Lower lobe of right lung (tissue), 2 donors: ENCODE measurements at regions not wholly inside any gene's neighbourhood (a gene's known extent, or its start where the extent isn't known, plus 50 kb on each side); places are given as distances from the start of the nearest gene placed in this dataset.

Source experiments
- ATAC-seq, 2 donors: fragments of 200-7000 bp; cut with Tn5 transposase; one replicate each; pipeline ENCODE4 v1.9.1; 2020 to 2022; ENCODE audit warnings: mild to moderate bottlenecking in 2 of 2, moderate library complexity in 2 of 2
- DNase-seq: peaks from one replicate; pipeline ENCODE4 v3.0.0-alpha.2; 2020
- H3K27ac ChIP-seq: fragments of 200-600 bp; one replicate; pipeline ENCODE4 v1.8.0; 2022
- H3K27me3 ChIP-seq: fragments of 200-600 bp; one replicate; pipeline ENCODE4 v1.8.0; 2022; ENCODE audit warnings: low read depth
- H3K36me3 ChIP-seq: fragments of 200-600 bp; one replicate; pipeline ENCODE4 v1.8.0; 2022; ENCODE audit warnings: mild to moderate bottlenecking
- H3K4me1 ChIP-seq: fragments of 200-600 bp; one replicate; pipeline ENCODE4 v1.8.0; 2022
- H3K4me3 ChIP-seq: fragments of 200-600 bp; one replicate; pipeline ENCODE4 v1.8.0; 2022; ENCODE audit warnings: mild to moderate bottlenecking
- H3K9me3 ChIP-seq: fragments of 200-600 bp; one replicate; pipeline ENCODE4 v1.8.0; 2022
- CTCF ChIP-seq: fragments of 200-600 bp; IDR thresholded peaks from one replicate; pipeline ENCODE4 v1.8.0; 2022; ENCODE audit warnings: antibody characterized with exemption, mild to moderate bottlenecking
- intact Hi-C: fragments of 100-400 bp; cut with DNase I; formaldehyde crosslinking; loops from one replicate; pipeline ENCODE4 v1.11.0; 2022
- donor health status: DM: no; HTN: yes; CAD: no; lungs with severe emphysema.

GRCh38 chr13:100940658-100941057 is 266.1 kb upstream of the TMTC4 start:
- no peak for ATAC-seq
- Histone ChIP-seq H3K27ac (no peak overlapping the region), H3K4me1 (no peaks in the 10 kb centered on the region), H3K9me3 (no peaks in the 10 kb centered on the region), H3K27me3 (no peaks in the 10 kb centered on the region), H3K36me3 (no peaks in the 10 kb centered on the region), H3K4me3 (no peak overlapping the region)
- TF ChIP-seq CTCF: no peak
- DNase-seq: no peak
- intact Hi-C loops: no loop called here

- no peak for TF ChIP-seq CTCF
- ATAC-seq: no peak
- Histone ChIP-seq H3K27me3 (no peaks in the 10 kb centered on the region), H3K4me1 (no peaks in the 10 kb centered on the region), H3K9me3 (no peaks in the 10 kb centered on the region), H3K36me3 (no peaks in the 10 kb centered on the region), H3K27ac (no peak overlapping the region), H3K4me3 (no peak overlapping the region)
- no peak for DNase-seq
- intact Hi-C loops: no loop called here
These were observed 259.2 kb upstream of the TMTC4 start for GRCh38 chr13:100933841-100934240.

GRCh38 chr13:100922599-100922998 is 248.0 kb upstream of the TMTC4 start:
- no peaks in the 10 kb centered on the region for H3K36me3 ChIP-seq
- DNase-seq (no peak), ATAC-seq (no peak)
- peaks cover 4% of the 10 kb centered on the region for H3K27me3 ChIP-seq
- intact Hi-C loops: no loop called here
- no peaks in the 10 kb centered on the region for H3K9me3 ChIP-seq
- H3K4me3 ChIP-seq: no peak overlapping the region
- TF ChIP-seq CTCF: no peak
- H3K4me1 ChIP-seq: no peaks in the 10 kb centered on the region
- no peak overlapping the region for H3K27ac ChIP-seq

- Histone ChIP-seq H3K9me3 (no peaks in the 10 kb centered on the region), H3K27ac (no peak overlapping the region), H3K27me3 (peaks cover 4% of the 10 kb centered on the region), H3K36me3 (no peaks in the 10 kb centered on the region), H3K4me1 (no peaks in the 10 kb centered on the region), H3K4me3 (no peak overlapping the region)
- no peak for ATAC-seq
- intact Hi-C loops: no loop called here
- no peak for DNase-seq
- no peak for TF ChIP-seq CTCF
These were observed 246.5 kb upstream of the TMTC4 start for GRCh38 chr13:100921139-100921538.

GRCh38 chr13:100917011-100917410 is 242.4 kb upstream of the TMTC4 start:
- DNase-seq (no peak), ATAC-seq (no peak)
- Histone ChIP-seq H3K4me1 (no peaks in the 10 kb centered on the region), H3K9me3 (no peaks in the 10 kb centered on the region), H3K27me3 (no peaks in the 10 kb centered on the region), H3K4me3 (no peak overlapping the region), H3K36me3 (no peaks in the 10 kb centered on the region), H3K27ac (no peak overlapping the region)
- TF ChIP-seq CTCF: no peak
- intact Hi-C loops: no loop called here

- Histone ChIP-seq H3K36me3 (no peaks in the 10 kb centered on the region), H3K9me3 (no peaks in the 10 kb centered on the region), H3K27me3 (no peaks in the 10 kb centered on the region), H3K4me3 (no peak overlapping the region), H3K4me1 (no peaks in the 10 kb centered on the region), H3K27ac (no peak overlapping the region)
- DNase-seq: no peak
- no peak for ATAC-seq
- TF ChIP-seq CTCF: no peak
- intact Hi-C loops: no loop called here
These were observed 238.5 kb upstream of the TMTC4 start for GRCh38 chr13:100913143-100913542.
